Neural progenitor cell (in vitro differentiated cells): ENCODE measurements at regions not wholly inside any gene's neighbourhood (a gene's known extent, or its start where the extent isn't known, plus 50 kb on each side); places are given as distances from the start of the nearest gene placed in this dataset.

Experiments
- DNase-seq: peaks from one replicate; pipeline ENCODE4 v3.0.0-alpha.2; 2016; ENCODE audit warnings: low spot score
- H2AFZ ChIP-seq: fragments of 200-600 bp; sonication (generic); replicated peaks from 2 replicates; pipeline ENCODE4 v1.6.1; 2016; ENCODE audit warnings: antibody characterized with exemption
- H3F3A ChIP-seq: fragments of 200-600 bp; sonication (generic); 2 replicates; pipeline ENCODE4 v1.6.1; 2016; ENCODE audit warnings: antibody characterized with exemption, low read depth
- H3K27ac ChIP-seq: fragments of 200-600 bp; sonication (generic); 2 replicates; pipeline ENCODE4 v1.5.1; 2016; ENCODE audit warnings: mild to moderate bottlenecking
- H3K27me3 ChIP-seq: fragments of 200-600 bp; sonication (generic); 2 replicates; pipeline ENCODE4 v1.6.1; 2016; ENCODE audit warnings: mild to moderate bottlenecking, moderate library complexity
- H3K36me3 ChIP-seq: fragments of 200-600 bp; sonication (generic); 2 replicates; pipeline ENCODE4 v1.5.1; 2016
- H3K4me1 ChIP-seq: fragments of 200-600 bp; sonication (generic); 2 replicates; pipeline ENCODE4 v1.6.1; 2016; ENCODE audit warnings: mixed run types
- H3K4me2 ChIP-seq: fragments of 200-600 bp; sonication (generic); 2 replicates; pipeline ENCODE4 v1.6.1; 2016
- H3K4me3 ChIP-seq: fragments of 200-600 bp; sonication (generic); 2 replicates; pipeline ENCODE4 v1.5.1; 2016
- H3K79me2 ChIP-seq: fragments of 200-600 bp; sonication (generic); 2 replicates; pipeline ENCODE4 v1.6.1; 2016; ENCODE audit warnings: low read depth
- H3K9ac ChIP-seq: fragments of 200-600 bp; sonication (generic); 2 replicates; pipeline ENCODE4 v1.6.1; 2016
- H3K9me3 ChIP-seq: fragments of 200-600 bp; sonication (generic); 2 replicates; pipeline ENCODE4 v1.5.1; 2016; ENCODE audit warnings: low read depth
- H4K20me1 ChIP-seq: fragments of 200-600 bp; sonication (generic); 2 replicates; pipeline ENCODE4 v1.6.1; 2016; ENCODE audit warnings: low read depth
- H3K27ac Mint-ChIP-seq: 3 replicates; pipeline ENCODE4 v1.8.0; 2021; ENCODE audit warnings: mixed read lengths
- H3K27me3 Mint-ChIP-seq: 2 replicates; pipeline ENCODE4 v1.8.0; 2022; ENCODE audit warnings: low read depth, mild to moderate bottlenecking, inconsistent platforms, moderate library complexity, mixed read lengths; ENCODE audit not compliant: insufficient read depth
- H3K36me3 Mint-ChIP-seq: 3 replicates; pipeline ENCODE4 v1.8.0; 2021; ENCODE audit warnings: mixed read lengths
- H3K4me1 Mint-ChIP-seq: 3 replicates; pipeline ENCODE4 v1.8.0; 2021; ENCODE audit warnings: mixed read lengths
- H3K4me3 Mint-ChIP-seq: 3 replicates; pipeline ENCODE4 v1.8.0; 2021; ENCODE audit warnings: mild to moderate bottlenecking, moderate library complexity, mixed read lengths
- H3K9me3 Mint-ChIP-seq: 3 replicates; pipeline ENCODE4 v1.8.0; 2020; ENCODE audit warnings: mixed read lengths
- EZH2 ChIP-seq: fragments of 200-600 bp; sonication (generic); IDR thresholded peaks from 2 replicates; pipeline ENCODE4 v1.6.1; 2017; ENCODE audit warnings: antibody characterized with exemption, mild to moderate bottlenecking, moderate library complexity
- EZH2phosphoT487 ChIP-seq: fragments of 200-600 bp; sonication (generic); IDR thresholded peaks from 2 replicates; pipeline ENCODE4 v1.6.1; 2017; ENCODE audit warnings: antibody characterized with exemption
- TF ChIP-seq, protein P1 (sequence below): fragments of 200-600 bp; sonication (generic); IDR thresholded peaks from 2 replicates; pipeline ENCODE4 v1.5.1; 2017; ENCODE audit warnings: antibody characterized with exemption, mild to moderate bottlenecking

DNA sequence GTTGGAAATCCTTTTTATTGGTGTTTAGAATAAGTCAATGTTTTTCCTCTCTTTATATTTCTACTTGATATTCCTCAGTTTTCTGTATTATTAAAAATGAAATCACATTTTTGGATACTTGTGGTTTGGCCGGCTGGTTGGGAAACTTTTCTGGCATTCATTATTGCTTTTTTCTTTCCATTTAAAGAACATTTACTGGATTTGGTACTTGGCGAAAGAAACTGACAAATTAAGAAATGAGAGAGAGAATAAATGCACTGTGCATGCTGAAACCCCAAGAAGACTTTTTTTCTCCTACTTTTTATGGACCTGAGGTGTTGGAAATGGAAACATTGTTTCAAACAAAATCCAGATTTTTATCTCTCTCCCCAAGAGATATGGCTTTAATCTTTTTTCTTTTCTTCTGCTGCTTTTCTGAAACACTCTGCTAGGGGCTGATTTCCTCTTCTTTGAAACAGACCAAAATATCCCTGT lies 128.4 kb downstream of the SNX18 start:
- Histone ChIP-seq H3K27me3 (no peaks in the 10 kb centered on the region), H3K79me2 (no peaks in the 10 kb centered on the region), H3F3A (no peaks in the 10 kb centered on the region), H3K4me3 (no peak overlapping the region), H2AFZ (peak overlapping the region; percentile 84), H3K27ac (no peak overlapping the region), H3K9ac (no peak overlapping the region), H3K4me2 (peak overlapping the region; percentile 15), H3K36me3 (no peaks in the 10 kb centered on the region), H3K4me1 (peaks cover 18% of the 10 kb centered on the region), H4K20me1 (no peaks in the 10 kb centered on the region), H3K9me3 (no peaks in the 10 kb centered on the region)
- peaks cover 12% of the 10 kb centered on the region for H3K9me3 Mint-ChIP-seq
- H3K4me1 Mint-ChIP-seq: peaks cover 14% of the 10 kb centered on the region
- DNase-seq: no peak
- TF ChIP-seq, protein P1, sequence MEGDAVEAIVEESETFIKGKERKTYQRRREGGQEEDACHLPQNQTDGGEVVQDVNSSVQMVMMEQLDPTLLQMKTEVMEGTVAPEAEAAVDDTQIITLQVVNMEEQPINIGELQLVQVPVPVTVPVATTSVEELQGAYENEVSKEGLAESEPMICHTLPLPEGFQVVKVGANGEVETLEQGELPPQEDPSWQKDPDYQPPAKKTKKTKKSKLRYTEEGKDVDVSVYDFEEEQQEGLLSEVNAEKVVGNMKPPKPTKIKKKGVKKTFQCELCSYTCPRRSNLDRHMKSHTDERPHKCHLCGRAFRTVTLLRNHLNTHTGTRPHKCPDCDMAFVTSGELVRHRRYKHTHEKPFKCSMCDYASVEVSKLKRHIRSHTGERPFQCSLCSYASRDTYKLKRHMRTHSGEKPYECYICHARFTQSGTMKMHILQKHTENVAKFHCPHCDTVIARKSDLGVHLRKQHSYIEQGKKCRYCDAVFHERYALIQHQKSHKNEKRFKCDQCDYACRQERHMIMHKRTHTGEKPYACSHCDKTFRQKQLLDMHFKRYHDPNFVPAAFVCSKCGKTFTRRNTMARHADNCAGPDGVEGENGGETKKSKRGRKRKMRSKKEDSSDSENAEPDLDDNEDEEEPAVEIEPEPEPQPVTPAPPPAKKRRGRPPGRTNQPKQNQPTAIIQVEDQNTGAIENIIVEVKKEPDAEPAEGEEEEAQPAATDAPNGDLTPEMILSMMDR: no peak
- TF ChIP-seq EZH2phosphoT487 (no peak), EZH2 (no peak)
- H3K27ac Mint-ChIP-seq: peak overlapping the region; percentile 39
- no peaks in the 10 kb centered on the region for H3K36me3 Mint-ChIP-seq
- H3K4me3 Mint-ChIP-seq: no peak overlapping the region
- peaks cover 2% of the 10 kb centered on the region for H3K27me3 Mint-ChIP-seq

DNA sequence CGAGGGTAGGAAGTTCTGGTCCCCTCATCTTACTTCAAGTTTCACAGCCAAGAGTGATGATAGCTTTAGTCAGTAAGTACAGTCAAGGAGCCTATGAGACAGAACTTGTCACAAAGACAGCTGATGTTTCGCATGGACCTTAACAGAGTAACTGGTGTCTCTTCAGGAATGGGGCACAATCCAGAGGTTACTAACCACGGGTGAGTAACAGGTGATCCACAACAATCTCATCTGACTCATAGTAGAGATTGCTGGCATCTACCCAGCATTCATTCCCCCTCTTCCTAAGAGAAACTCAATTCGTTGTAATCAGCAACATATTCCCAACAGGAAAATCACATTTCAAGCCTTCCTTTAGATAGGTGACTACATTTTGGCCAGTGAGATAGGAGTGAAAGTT lies 126.7 kb downstream of the SNX18 start:
- Histone ChIP-seq H3K4me3 (no peak overlapping the region), H3K79me2 (no peaks in the 10 kb centered on the region), H3K27me3 (no peaks in the 10 kb centered on the region), H3K9me3 (no peaks in the 10 kb centered on the region), H3K36me3 (no peaks in the 10 kb centered on the region), H2AFZ (no peak overlapping the region), H3K4me2 (no peak overlapping the region), H3K4me1 (peaks cover 18% of the 10 kb centered on the region), H4K20me1 (no peaks in the 10 kb centered on the region), H3K27ac (no peak overlapping the region), H3K9ac (no peak overlapping the region), H3F3A (no peaks in the 10 kb centered on the region)
- DNase-seq: no peak
- H3K4me3 Mint-ChIP-seq: no peak overlapping the region
- no peaks in the 10 kb centered on the region for H3K36me3 Mint-ChIP-seq
- no peak for TF ChIP-seq EZH2phosphoT487
- TF ChIP-seq, protein P1: no peak
- no peak for TF ChIP-seq EZH2
- no peak overlapping the region for H3K27ac Mint-ChIP-seq
- peaks cover 14% of the 10 kb centered on the region for H3K4me1 Mint-ChIP-seq
- H3K9me3 Mint-ChIP-seq: peaks cover 10% of the 10 kb centered on the region
- H3K27me3 Mint-ChIP-seq: peaks cover 5% of the 10 kb centered on the region

DNA sequence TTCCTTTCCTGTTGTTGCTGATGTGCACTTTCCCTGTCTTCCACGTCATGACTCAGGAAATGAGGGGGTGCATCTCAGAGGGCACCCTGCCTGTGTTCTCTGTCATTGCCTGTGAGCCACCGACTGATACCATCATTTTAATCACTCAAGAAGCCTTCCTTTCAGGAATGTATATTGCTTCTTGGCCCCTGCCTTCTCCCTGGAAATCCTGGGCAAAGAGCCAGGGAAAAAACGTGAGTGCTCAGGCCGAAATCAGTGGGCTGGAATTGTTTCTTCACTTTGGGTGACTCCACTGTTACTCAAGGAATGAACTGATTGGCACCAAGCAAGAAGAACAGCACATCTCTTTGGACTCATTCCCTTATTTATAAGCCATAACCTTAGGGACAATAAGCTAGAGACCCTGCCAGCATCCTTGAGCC lies 126.1 kb downstream of the SNX18 start:
- Histone ChIP-seq H3K4me3 (no peak overlapping the region), H3K79me2 (no peaks in the 10 kb centered on the region), H3K4me2 (no peak overlapping the region), H3K36me3 (no peaks in the 10 kb centered on the region), H3K4me1 (peaks cover 18% of the 10 kb centered on the region), H2AFZ (no peak overlapping the region), H4K20me1 (no peaks in the 10 kb centered on the region), H3K9me3 (no peaks in the 10 kb centered on the region), H3K9ac (no peak overlapping the region), H3K27ac (no peak overlapping the region), H3K27me3 (no peaks in the 10 kb centered on the region), H3F3A (no peaks in the 10 kb centered on the region)
- H3K4me3 Mint-ChIP-seq: no peak overlapping the region
- H3K27me3 Mint-ChIP-seq: peaks cover 5% of the 10 kb centered on the region
- no peak for DNase-seq
- H3K36me3 Mint-ChIP-seq: no peaks in the 10 kb centered on the region
- peaks cover 14% of the 10 kb centered on the region for H3K4me1 Mint-ChIP-seq
- H3K9me3 Mint-ChIP-seq: peaks cover 10% of the 10 kb centered on the region
- TF ChIP-seq, protein P1: no peak
- TF ChIP-seq EZH2: no peak
- TF ChIP-seq EZH2phosphoT487: no peak
- no peak overlapping the region for H3K27ac Mint-ChIP-seq
